GM23338 (cell line): ENCODE measurements at regions not wholly inside any gene's neighbourhood (a gene's known extent, or its start where the extent isn't known, plus 50 kb on each side); places are given as distances from the start of the nearest gene placed in this dataset.

Experiments used
- ATAC-seq: fragments of 200-7000 bp; cut with Tn5 transposase; 3 replicates; pipeline ENCODE4 v1.9.1; 2020
- DNase-seq: peaks from one replicate; pipeline ENCODE4 v3.0.0-alpha.2; 2015; ENCODE audit warnings: low spot score
- H2AFZ ChIP-seq: fragments of 200-600 bp; sonication (generic); 2 replicates; pipeline ENCODE4 v1.8.0; 2016; ENCODE audit warnings: antibody characterized with exemption, mild to moderate bottlenecking, moderate library complexity
- H3F3A ChIP-seq: fragments of 200-600 bp; sonication (generic); replicated peaks from 2 replicates; pipeline ENCODE4 v1.8.0; 2017; ENCODE audit warnings: antibody characterized with exemption, mixed run types, low read depth
- H3K27ac ChIP-seq: fragments of 200-600 bp; sonication (generic); 2 replicates; pipeline ENCODE4 v1.6.1; 2016; ENCODE audit warnings: low read depth
- H3K27me3 ChIP-seq: fragments of 200-600 bp; sonication (generic); 2 replicates; pipeline ENCODE4 v1.8.0; 2016; ENCODE audit warnings: mild to moderate bottlenecking, mixed run types, moderate library complexity; ENCODE audit not compliant: insufficient read depth
- H3K36me3 ChIP-seq: fragments of 200-600 bp; sonication (generic); 2 replicates; pipeline ENCODE4 v1.8.0; 2016; ENCODE audit warnings: mild to moderate bottlenecking; ENCODE audit not compliant: insufficient read depth
- H3K4me1 ChIP-seq: fragments of 200-600 bp; sonication (generic); 2 replicates; pipeline ENCODE4 v1.8.0; 2016; ENCODE audit warnings: mild to moderate bottlenecking, moderate library complexity; ENCODE audit not compliant: insufficient read depth
- H3K4me2 ChIP-seq: fragments of 200-600 bp; sonication (generic); 2 replicates; pipeline ENCODE4 v1.7.1; 2017; ENCODE audit warnings: mixed run types
- H3K4me3 ChIP-seq: fragments of 200-600 bp; sonication (generic); 2 replicates; pipeline ENCODE4 v1.6.1; 2016; ENCODE audit warnings: mixed run types
- H3K79me2 ChIP-seq: fragments of 200-600 bp; sonication (generic); replicated peaks from 2 replicates; pipeline ENCODE4 v1.8.0; 2017; ENCODE audit warnings: mild to moderate bottlenecking; ENCODE audit not compliant: insufficient read depth
- H3K9me2 ChIP-seq: fragments of 200-600 bp; sonication (generic); 2 replicates; pipeline ENCODE4 v1.8.0; 2017; ENCODE audit not compliant: insufficient read depth
- H4K20me1 ChIP-seq: fragments of 200-600 bp; sonication (generic); replicated peaks from 2 replicates; pipeline ENCODE4 v1.8.0; 2017; ENCODE audit warnings: mild to moderate bottlenecking; ENCODE audit not compliant: insufficient read depth
- H3K27ac Mint-ChIP-seq: 2 replicates; pipeline ENCODE4 v1.8.0; 2020; ENCODE audit warnings: inconsistent platforms, mild to moderate bottlenecking, moderate library complexity, mixed read lengths
- H3K27me3 Mint-ChIP-seq: 3 replicates; pipeline ENCODE4 v1.8.0; 2022; ENCODE audit warnings: low read depth, mild to moderate bottlenecking, moderate library complexity, mixed read lengths, inconsistent platforms; ENCODE audit not compliant: insufficient read depth, poor library complexity
- H3K36me3 Mint-ChIP-seq: 3 replicates; pipeline ENCODE4 v1.8.0; 2021; ENCODE audit warnings: low read depth, mild to moderate bottlenecking, inconsistent platforms, moderate library complexity, mixed read lengths
- H3K4me1 Mint-ChIP-seq: 3 replicates; pipeline ENCODE4 v1.8.0; 2020; ENCODE audit warnings: mild to moderate bottlenecking, inconsistent platforms, mixed read lengths
- H3K4me3 Mint-ChIP-seq: 3 replicates; pipeline ENCODE4 v1.8.0; 2021; ENCODE audit warnings: moderate library complexity, mild to moderate bottlenecking, inconsistent platforms, mixed read lengths
- H3K9me3 Mint-ChIP-seq: 3 replicates; pipeline ENCODE4 v1.8.0; 2020; ENCODE audit warnings: moderate library complexity, mild to moderate bottlenecking, inconsistent platforms, mixed read lengths
- CREB1 ChIP-seq: fragments of 250-450 bp; sonication (Bioruptor Pico); IDR thresholded peaks from 2 replicates; pipeline ENCODE4 v1.5.0; 2020; ENCODE audit warnings: low read depth, mild to moderate bottlenecking, moderate library complexity
- CTCF ChIP-seq, 2 experiments: fragments of 200-600 bp in 1 of 2; sonication (generic) in 1 of 2; conservative IDR thresholded peaks; 2 replicates each; pipeline versions ENCODE4 v1.5.1 to v1.6.1; 2016 to 2017; ENCODE audit warnings: antibody characterized with exemption in 2 of 2, low read depth in 2 of 2, mild to moderate bottlenecking in 2 of 2, moderate library complexity in 1 of 2
- ETS1 ChIP-seq: IDR thresholded peaks from 2 replicates; pipeline ENCODE4 v1.6.1; 2016; ENCODE audit warnings: antibody characterized with exemption
- EZH2 ChIP-seq: fragments of 200-600 bp; sonication (generic); IDR thresholded peaks from one replicate; pipeline ENCODE4 v1.8.0; 2017; ENCODE audit warnings: antibody characterized with exemption, mild to moderate bottlenecking, low read depth; ENCODE audit not compliant: unreplicated experiment
- EZH2phosphoT487 ChIP-seq: fragments of 200-600 bp; sonication (generic); IDR thresholded peaks from one replicate; pipeline ENCODE4 v1.8.1; 2018; ENCODE audit warnings: antibody characterized with exemption; ENCODE audit not compliant: unreplicated experiment
- JUNB ChIP-seq: IDR thresholded peaks from one replicate; pipeline ENCODE4 v1.6.1; 2016; ENCODE audit warnings: antibody characterized with exemption; ENCODE audit not compliant: unreplicated experiment
- NANOG ChIP-seq: IDR thresholded peaks from 2 replicates; pipeline ENCODE4 v1.6.1; 2016; ENCODE audit warnings: antibody characterized with exemption, borderline replicate concordance
- POLR2AphosphoS5 ChIP-seq: IDR thresholded peaks from 2 replicates; pipeline ENCODE4 v1.6.1; 2016; ENCODE audit warnings: antibody characterized with exemption, low read depth
- REST ChIP-seq: IDR thresholded peaks from one replicate; pipeline ENCODE4 v1.6.1; 2018; ENCODE audit warnings: antibody characterized with exemption; ENCODE audit not compliant: unreplicated experiment
- STAT1 ChIP-seq: IDR thresholded peaks from one replicate; pipeline ENCODE4 v1.6.1; 2016; ENCODE audit warnings: antibody characterized with exemption; ENCODE audit not compliant: unreplicated experiment
- ZNF114 ChIP-seq: fragments of 250-450 bp; sonication (Bioruptor Pico); IDR thresholded peaks from 2 replicates; pipeline ENCODE4 v1.5.0; 2020; ENCODE audit warnings: mild to moderate bottlenecking, moderate library complexity
- ZNF331 ChIP-seq: fragments of 250-450 bp; sonication (Bioruptor Pico); IDR thresholded peaks from 2 replicates; pipeline ENCODE4 v1.5.0; 2020; ENCODE audit warnings: low read depth, mild to moderate bottlenecking, moderate library complexity
- ZNF462 ChIP-seq: fragments of 250-450 bp; sonication (Bioruptor Pico); IDR thresholded peaks from 2 replicates; pipeline ENCODE4 v1.5.0; 2020; ENCODE audit warnings: mild to moderate bottlenecking, moderate library complexity

- Mint-ChIP-seq H3K4me3 (no peak overlapping the region), H3K27me3 (peaks cover 1% of the 10 kb centered on the region), H3K9me3 (no peaks in the 10 kb centered on the region), H3K36me3 (no peaks in the 10 kb centered on the region), H3K4me1 (peaks cover 8% of the 10 kb centered on the region; the same call in 2 of the 3 replicates), H3K27ac (no peak overlapping the region)
- H3K27ac ChIP-seq: no peak overlapping the region
- no peaks in the 10 kb centered on the region for H3K36me3 ChIP-seq
- H2AFZ ChIP-seq: no peak overlapping the region
- H3K79me2 ChIP-seq: no peaks in the 10 kb centered on the region
- H4K20me1 ChIP-seq: no peaks in the 10 kb centered on the region
- no peak overlapping the region for H3K4me3 ChIP-seq
- H3K4me2 ChIP-seq: no peak overlapping the region
- H3K27me3 ChIP-seq: no peaks in the 10 kb centered on the region
- no peaks in the 10 kb centered on the region for H3F3A ChIP-seq
- DNase-seq (no peak), ATAC-seq (no peak)
- H3K4me1 ChIP-seq: no peaks in the 10 kb centered on the region
- no peak for TF ChIP-seq STAT1
- no peak for TF ChIP-seq POLR2AphosphoS5
- TF ChIP-seq EZH2: no peak
- TF ChIP-seq ZNF114 (CRISPR knock-in tag): no peak
- no peak for TF ChIP-seq REST
- no peak for TF ChIP-seq EZH2phosphoT487
- TF ChIP-seq ETS1: no peak
- no peak for TF ChIP-seq ZNF462 (CRISPR knock-in tag)
- TF ChIP-seq CTCF (conservative IDR thresholded peaks at IDR 0.05; ENCODE audit: low read depth in 2 of 2): no peak
- TF ChIP-seq ZNF331: no peak
- TF ChIP-seq NANOG: no peak
- no peak for TF ChIP-seq CREB1 (CRISPR knock-in tag)
- no peak for TF ChIP-seq JUNB
- H3K9me2 ChIP-seq: no peaks in the 10 kb centered on the region
Observed at GRCh38 chr18:30533716-30534115, 508.8 kb downstream of the DSC3 start.
